Upper lobe of left lung (tissue), 4 donors: ENCODE measurements at regions not wholly inside any gene's neighbourhood (a gene's known extent, or its start where the extent isn't known, plus 50 kb on each side); places are given as distances from the start of the nearest gene placed in this dataset.

Experiments used
- POLR2A ChIP-seq, 4 donors: fragments of 450-650 bp; IDR thresholded peaks; one replicate each; pipeline ENCODE4 v1.5.1; 2016 to 2017; ENCODE audit warnings: antibody characterized with exemption in 4 of 4, mild to moderate bottlenecking in 2 of 4
- POLR2AphosphoS5 ChIP-seq, 2 donors: sonication (generic); formaldehyde crosslinking; IDR thresholded peaks; one replicate each; pipeline ENCODE4 v1.5.1; 2017; ENCODE audit warnings: antibody characterized with exemption in 2 of 2
- TF ChIP-seq, protein P1 (sequence below), 6 experiments: fragments of 450-650 bp in 4 of 6; fragments of 200-600 bp in 2 of 6; sonication (generic) in 2 of 6; IDR thresholded peaks; one replicate each; pipeline ENCODE4 v1.5.1; 2016 to 2019; ENCODE audit warnings: antibody characterized with exemption in 6 of 6

DNA sequence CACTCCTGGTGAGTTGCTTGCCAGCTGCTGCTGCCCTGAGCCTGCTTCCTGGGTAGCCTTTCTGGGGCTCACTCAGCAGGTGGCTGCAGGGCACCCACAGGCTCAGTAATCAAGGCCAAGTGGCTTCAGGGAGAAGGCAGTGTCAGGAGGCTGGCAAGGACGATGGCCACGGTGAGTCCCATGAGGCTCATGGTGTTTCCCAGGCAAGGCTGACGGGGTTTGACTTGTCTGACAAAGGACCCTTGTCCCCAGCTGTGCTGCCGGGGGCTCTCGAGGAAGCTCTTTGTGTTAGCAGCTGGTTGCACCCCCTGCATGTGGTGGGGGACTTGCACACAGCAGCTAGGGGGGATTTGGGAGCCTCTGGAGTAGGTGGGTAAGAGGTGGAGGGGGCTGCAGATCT, 190.5 kb upstream of the C1orf174 start:
- TF ChIP-seq, protein P1, sequence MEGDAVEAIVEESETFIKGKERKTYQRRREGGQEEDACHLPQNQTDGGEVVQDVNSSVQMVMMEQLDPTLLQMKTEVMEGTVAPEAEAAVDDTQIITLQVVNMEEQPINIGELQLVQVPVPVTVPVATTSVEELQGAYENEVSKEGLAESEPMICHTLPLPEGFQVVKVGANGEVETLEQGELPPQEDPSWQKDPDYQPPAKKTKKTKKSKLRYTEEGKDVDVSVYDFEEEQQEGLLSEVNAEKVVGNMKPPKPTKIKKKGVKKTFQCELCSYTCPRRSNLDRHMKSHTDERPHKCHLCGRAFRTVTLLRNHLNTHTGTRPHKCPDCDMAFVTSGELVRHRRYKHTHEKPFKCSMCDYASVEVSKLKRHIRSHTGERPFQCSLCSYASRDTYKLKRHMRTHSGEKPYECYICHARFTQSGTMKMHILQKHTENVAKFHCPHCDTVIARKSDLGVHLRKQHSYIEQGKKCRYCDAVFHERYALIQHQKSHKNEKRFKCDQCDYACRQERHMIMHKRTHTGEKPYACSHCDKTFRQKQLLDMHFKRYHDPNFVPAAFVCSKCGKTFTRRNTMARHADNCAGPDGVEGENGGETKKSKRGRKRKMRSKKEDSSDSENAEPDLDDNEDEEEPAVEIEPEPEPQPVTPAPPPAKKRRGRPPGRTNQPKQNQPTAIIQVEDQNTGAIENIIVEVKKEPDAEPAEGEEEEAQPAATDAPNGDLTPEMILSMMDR (IDR thresholded peaks at IDR 0.05), result no peak
- TF ChIP-seq POLR2AphosphoS5 (IDR thresholded peaks at IDR 0.05) (no peak), POLR2A (IDR thresholded peaks at IDR 0.05) (no peak)
